22Rv1 (cell line): ENCODE measurements at regions not wholly inside any gene's neighbourhood (a gene's known extent, or its start where the extent isn't known, plus 50 kb on each side); places are given as distances from the start of the nearest gene placed in this dataset.

Experiments
- H3K27ac ChIP-seq: fragments of 450-650 bp; 2 replicates; pipeline ENCODE4 v1.5.1; 2017
- CTCF ChIP-seq: fragments of 450-650 bp; IDR thresholded peaks from 2 replicates; pipeline ENCODE4 v1.5.1; 2017; ENCODE audit warnings: mild to moderate bottlenecking
- ZFX ChIP-seq: fragments of 450-650 bp; IDR thresholded peaks from 2 replicates; pipeline ENCODE4 v1.6.1; 2017; ENCODE audit warnings: antibody characterized with exemption, borderline replicate concordance

- TF ChIP-seq CTCF (no peak), ZFX (no peak)
- H3K27ac ChIP-seq, result no peak overlapping the region
Observed at GRCh38 chr6:71722736-71723135, 163.6 kb upstream of the RIMS1 start.

GRCh38 chr6:71724456-71725125 lies 161.8 kb upstream of the RIMS1 start:
- H3K27ac ChIP-seq, result no peak overlapping the region
- TF ChIP-seq ZFX (no peak), CTCF (no peak)

- TF ChIP-seq ZFX (no peak), CTCF (no peak)
- no peak overlapping the region for H3K27ac ChIP-seq
Observed at GRCh38 chr6:71725126-71725470, 161.3 kb upstream of the RIMS1 start.

- TF ChIP-seq CTCF (no peak), ZFX (no peak)
- H3K27ac ChIP-seq, result no peak overlapping the region
Observed at GRCh38 chr6:71726121-71726520, 160.2 kb upstream of the RIMS1 start.

GRCh38 chr6:71727632-71728294 lies 158.6 kb upstream of the RIMS1 start:
- TF ChIP-seq CTCF (no peak), ZFX (no peak)
- no peak overlapping the region for H3K27ac ChIP-seq

- TF ChIP-seq ZFX (no peak), CTCF (no peak)
- H3K27ac ChIP-seq, result no peak overlapping the region
Observed at GRCh38 chr6:71730284-71730683, 156.1 kb upstream of the RIMS1 start.

GRCh38 chr6:71733970-71734899 lies 152.1 kb upstream of the RIMS1 start:
- TF ChIP-seq ZFX, result no peak
- TF ChIP-seq CTCF, result no peak
- no peak overlapping the region for H3K27ac ChIP-seq
